NCI-H2171 (cell line): ENCODE measurements at regions not wholly inside any gene's neighbourhood (a gene's known extent, or its start where the extent isn't known, plus 50 kb on each side); places are given as distances from the start of the nearest gene placed in this dataset.
A peak's percentile ranks its signal among the peaks of the same experiment; 100 is the strongest.
"Not testable (repeated sequence)": the region's sequence is repeated elsewhere in the genome, so short reads cannot be mapped to it uniquely, and the experiment has no call there.

Experiments used
- DNase-seq: peaks from one replicate; lab custom pipeline; 2025; lab: John Stamatoyannopoulos, UW

- no peak for DNase-seq
These were observed 156.3 kb downstream of the KBTBD8 start for GRCh38 chr3:67154429-67154828.

GRCh38 chr3:67167481-67167880, 169.4 kb downstream of the KBTBD8 start:
- no peak for DNase-seq

- no peak for DNase-seq
These were observed 173.7 kb downstream of the KBTBD8 start for GRCh38 chr3:67171841-67172240.

- DNase-seq = not testable (repeated sequence)
These were observed 175.0 kb downstream of the KBTBD8 start for GRCh38 chr3:67173130-67173529.

- no peak for DNase-seq
These were observed 178.3 kb downstream of the KBTBD8 start for GRCh38 chr3:67176396-67176795.

GRCh38 chr3:67192466-67192865, 194.4 kb downstream of the KBTBD8 start:
- no peak for DNase-seq

- no peak for DNase-seq
These were observed 198.6 kb downstream of the KBTBD8 start for GRCh38 chr3:67196677-67197076.

- DNase-seq = no peak
These were observed 200.3 kb downstream of the KBTBD8 start for GRCh38 chr3:67198374-67198773.

GRCh38 chr3:67200618-67201017, 202.5 kb downstream of the KBTBD8 start:
- DNase-seq = no peak

- DNase-seq = no peak
These were observed 202.9 kb downstream of the KBTBD8 start for GRCh38 chr3:67201026-67201425.

GRCh38 chr3:67202053-67202452, 203.9 kb downstream of the KBTBD8 start:
- DNase-seq = no peak

GRCh38 chr3:67204951-67205350, 206.8 kb downstream of the KBTBD8 start:
- DNase-seq = no peak

GRCh38 chr3:67215690-67216089, 217.6 kb downstream of the KBTBD8 start:
- DNase-seq = peak; percentile 23

GRCh38 chr3:67227030-67227429, 228.9 kb downstream of the KBTBD8 start:
- DNase-seq = no peak

GRCh38 chr3:67228136-67228535, 230.0 kb downstream of the KBTBD8 start:
- no peak for DNase-seq

- no peak for DNase-seq
These were observed 234.5 kb downstream of the KBTBD8 start for GRCh38 chr3:67232642-67233041.

- no peak for DNase-seq
These were observed 241.2 kb downstream of the KBTBD8 start for GRCh38 chr3:67239353-67239752.

- DNase-seq = no peak
These were observed 243.0 kb downstream of the KBTBD8 start for GRCh38 chr3:67241084-67241483.

GRCh38 chr3:67244130-67244529, 246.0 kb downstream of the KBTBD8 start:
- no peak for DNase-seq

- no peak for DNase-seq
These were observed 247.4 kb downstream of the KBTBD8 start for GRCh38 chr3:67245545-67245944.

GRCh38 chr3:67248726-67249125, 250.6 kb downstream of the KBTBD8 start:
- DNase-seq = no peak

GRCh38 chr3:67252906-67253305, 254.8 kb downstream of the KBTBD8 start:
- DNase-seq = not testable (repeated sequence)

- DNase-seq = no peak
These were observed 280.0 kb downstream of the KBTBD8 start for GRCh38 chr3:67278015-67278618.

GRCh38 chr3:67286586-67286985, 288.5 kb downstream of the KBTBD8 start:
- no peak for DNase-seq
